RWPE2 (cell line): ENCODE measurements at regions not wholly inside any gene's neighbourhood (a gene's known extent, or its start where the extent isn't known, plus 50 kb on each side); places are given as distances from the start of the nearest gene placed in this dataset.

Experiments used
- ATAC-seq: fragments of 200-7000 bp; cut with Tn5 transposase; 3 replicates; pipeline ENCODE4 v1.9.1; 2021; ENCODE audit warnings: low read depth
- DNase-seq: peaks from one replicate; pipeline ENCODE4 v3.0.0-alpha.2; 2020; ENCODE audit warnings: low spot score
- H3K27ac ChIP-seq: fragments of 450-650 bp; 2 replicates; pipeline ENCODE4 v1.5.1; 2017; ENCODE audit warnings: mild to moderate bottlenecking; ENCODE audit not compliant: poor library complexity, severe bottlenecking
- H3K27me3 ChIP-seq: fragments of 250-450 bp; sonication (Bioruptor Pico); 2 replicates; pipeline ENCODE4 v1.5.1; 2021; ENCODE audit warnings: mild to moderate bottlenecking, moderate library complexity; ENCODE audit not compliant: insufficient read depth, poor library complexity, severe bottlenecking
- H3K36me3 ChIP-seq: fragments of 250-450 bp; sonication (Bioruptor Pico); 2 replicates; pipeline ENCODE4 v1.5.1; 2020; ENCODE audit warnings: low read depth, mild to moderate bottlenecking, moderate library complexity
- H3K4me1 ChIP-seq: fragments of 250-450 bp; sonication (Bioruptor Pico); 2 replicates; pipeline ENCODE4 v1.5.1; 2021; ENCODE audit warnings: mild to moderate bottlenecking, moderate library complexity; ENCODE audit not compliant: insufficient read depth, poor library complexity, severe bottlenecking
- H3K4me3 ChIP-seq: fragments of 250-450 bp; sonication (Bioruptor Pico); 2 replicates; pipeline ENCODE4 v1.5.1; 2021; ENCODE audit warnings: mild to moderate bottlenecking, moderate library complexity; ENCODE audit not compliant: severe bottlenecking
- H3K9me3 ChIP-seq: fragments of 250-450 bp; sonication (Bioruptor Pico); 2 replicates; pipeline ENCODE4 v1.5.1; 2021; ENCODE audit warnings: mild to moderate bottlenecking, moderate library complexity; ENCODE audit not compliant: severe bottlenecking
- TF ChIP-seq, protein P1 (sequence below): fragments of 450-650 bp; IDR thresholded peaks from one replicate; pipeline ENCODE4 v1.5.1; 2017; ENCODE audit warnings: mild to moderate bottlenecking, moderate library complexity; ENCODE audit not compliant: poor library complexity, severe bottlenecking

DNA sequence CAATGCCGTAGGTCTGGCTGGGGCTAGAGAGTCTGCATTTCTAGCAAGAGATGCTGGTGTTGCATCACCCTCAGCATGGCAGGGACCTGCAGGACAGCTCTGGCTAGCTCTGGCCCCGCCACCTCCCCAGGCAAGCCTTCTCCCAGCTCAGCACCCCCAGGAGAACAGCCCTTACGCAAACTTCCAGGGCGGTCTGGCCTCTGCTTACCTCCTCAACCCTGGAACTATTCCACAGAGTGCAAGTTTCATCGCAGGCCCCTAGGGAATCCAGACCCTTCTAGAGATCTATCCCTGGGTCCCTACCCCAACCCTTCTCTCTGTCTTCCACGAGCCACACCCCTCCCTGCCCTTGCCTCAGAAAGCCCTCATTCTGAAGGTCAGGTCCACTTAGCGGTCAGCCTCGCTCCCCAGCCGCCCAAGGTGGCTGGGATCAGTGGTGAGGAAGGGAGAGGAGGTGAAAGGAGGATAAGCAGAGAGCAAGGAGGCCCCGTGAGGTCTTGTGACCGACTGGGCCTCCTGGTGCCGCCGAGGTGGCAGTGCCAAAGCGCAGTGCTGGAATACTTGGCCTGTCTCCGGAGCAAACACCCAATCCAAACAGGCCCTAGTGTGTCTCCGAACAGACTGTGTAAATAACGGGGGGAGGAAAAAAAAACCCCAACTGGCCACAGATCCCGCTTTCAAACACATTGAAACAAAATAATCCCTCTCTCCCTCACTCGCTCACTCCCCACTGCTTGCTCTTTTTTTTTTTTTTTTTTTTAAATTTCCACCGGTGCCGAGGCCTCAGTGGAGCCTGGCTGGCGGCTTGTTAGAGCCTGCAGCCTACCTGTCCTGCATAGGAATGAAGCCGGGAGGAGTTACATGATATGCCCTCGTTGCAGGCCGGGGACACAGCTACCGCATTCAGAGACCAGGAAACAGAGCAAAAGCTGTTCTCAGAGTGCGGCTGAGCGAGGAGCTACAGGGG is 380.9 kb downstream of the SOX9 start:
- Histone ChIP-seq H3K27ac (peak overlapping the region; percentile 86), H3K4me1 (peaks cover 30% of the 10 kb centered on the region), H3K36me3 (peaks cover 3% of the 10 kb centered on the region; the same call in 1 of the 2 replicates), H3K27me3 (no peaks in the 10 kb centered on the region), H3K9me3 (no peaks in the 10 kb centered on the region), H3K4me3 (no peak overlapping the region)
- TF ChIP-seq, protein P1, sequence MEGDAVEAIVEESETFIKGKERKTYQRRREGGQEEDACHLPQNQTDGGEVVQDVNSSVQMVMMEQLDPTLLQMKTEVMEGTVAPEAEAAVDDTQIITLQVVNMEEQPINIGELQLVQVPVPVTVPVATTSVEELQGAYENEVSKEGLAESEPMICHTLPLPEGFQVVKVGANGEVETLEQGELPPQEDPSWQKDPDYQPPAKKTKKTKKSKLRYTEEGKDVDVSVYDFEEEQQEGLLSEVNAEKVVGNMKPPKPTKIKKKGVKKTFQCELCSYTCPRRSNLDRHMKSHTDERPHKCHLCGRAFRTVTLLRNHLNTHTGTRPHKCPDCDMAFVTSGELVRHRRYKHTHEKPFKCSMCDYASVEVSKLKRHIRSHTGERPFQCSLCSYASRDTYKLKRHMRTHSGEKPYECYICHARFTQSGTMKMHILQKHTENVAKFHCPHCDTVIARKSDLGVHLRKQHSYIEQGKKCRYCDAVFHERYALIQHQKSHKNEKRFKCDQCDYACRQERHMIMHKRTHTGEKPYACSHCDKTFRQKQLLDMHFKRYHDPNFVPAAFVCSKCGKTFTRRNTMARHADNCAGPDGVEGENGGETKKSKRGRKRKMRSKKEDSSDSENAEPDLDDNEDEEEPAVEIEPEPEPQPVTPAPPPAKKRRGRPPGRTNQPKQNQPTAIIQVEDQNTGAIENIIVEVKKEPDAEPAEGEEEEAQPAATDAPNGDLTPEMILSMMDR = no peak
- peak; percentile 37 for ATAC-seq
- DNase-seq = no peak

DNA sequence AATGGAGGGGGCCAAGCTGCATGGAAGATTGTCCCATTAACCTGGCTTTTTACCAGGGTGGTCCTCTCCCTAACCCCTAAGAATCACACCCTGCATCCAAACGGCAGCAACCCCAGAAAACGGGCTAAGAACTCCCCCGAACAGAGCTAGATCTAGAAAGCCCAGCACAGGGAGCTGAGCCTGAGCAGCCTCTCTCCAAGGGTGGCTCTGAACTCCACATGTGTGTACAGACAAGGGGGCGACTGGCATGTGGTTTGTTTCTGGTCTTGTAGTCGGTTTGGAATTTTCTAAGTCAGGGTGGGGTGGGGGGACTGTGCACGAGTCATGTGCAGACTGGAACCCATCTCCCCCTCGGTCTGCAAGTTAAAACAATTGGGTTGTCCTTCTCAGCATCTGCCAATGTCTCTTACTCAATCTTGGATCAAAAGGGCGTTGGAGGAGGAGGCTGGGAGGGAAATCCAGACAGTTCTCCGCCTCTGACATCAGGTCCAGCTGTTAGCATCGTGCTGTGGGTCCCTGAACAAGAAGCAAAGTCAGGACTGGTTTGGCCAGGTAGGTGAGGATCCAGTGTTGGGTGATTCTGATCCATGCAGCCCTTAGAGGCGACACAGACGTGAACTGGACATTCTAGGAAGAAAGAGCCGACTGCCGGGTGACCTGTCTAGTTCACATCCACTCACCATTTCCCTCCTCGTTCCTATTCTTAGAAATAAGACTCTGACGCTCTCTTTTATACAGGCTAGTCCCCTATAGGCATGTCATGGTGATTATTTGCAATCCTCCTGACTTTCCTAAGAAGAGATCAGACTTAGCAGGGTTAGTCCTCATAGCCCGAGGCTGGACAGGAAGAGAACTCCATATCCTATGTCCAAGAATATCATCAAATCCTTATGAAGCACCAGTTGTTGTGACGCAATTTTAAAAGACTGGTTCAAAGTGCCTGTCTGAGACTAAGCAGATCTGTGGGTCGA is 381.8 kb downstream of the SOX9 start:
- peak overlapping the region; percentile 86 for H3K27ac ChIP-seq
- ATAC-seq = peak; percentile 78
- no peak overlapping the region for H3K4me3 ChIP-seq
- DNase-seq = no peak
- no peaks in the 10 kb centered on the region for H3K27me3 ChIP-seq
- peaks cover 37% of the 10 kb centered on the region for H3K4me1 ChIP-seq
- peaks cover 3% of the 10 kb centered on the region; the same call in 1 of the 2 replicates for H3K36me3 ChIP-seq
- TF ChIP-seq, protein P1 = no peak
- H3K9me3 ChIP-seq = no peaks in the 10 kb centered on the region

DNA sequence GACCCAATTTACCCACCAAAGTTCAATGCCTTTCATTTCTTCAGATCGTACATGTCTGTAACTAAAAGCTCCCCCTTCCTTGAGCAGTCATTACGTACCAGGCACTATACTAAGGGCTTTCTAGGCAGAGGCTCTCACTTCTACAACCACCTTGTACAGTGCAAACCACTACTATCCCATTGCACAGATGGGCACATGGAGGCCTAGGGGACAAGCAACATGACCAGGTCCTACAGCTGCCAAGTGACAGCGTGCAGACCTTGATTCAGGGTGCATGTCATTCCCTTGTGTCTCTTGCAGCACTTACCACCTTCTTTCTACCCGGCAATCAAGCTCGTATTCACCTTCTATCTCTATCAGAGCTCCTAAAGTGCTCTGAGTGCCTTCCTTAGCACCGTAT is 382.7 kb downstream of the SOX9 start:
- Histone ChIP-seq H3K9me3 (no peaks in the 10 kb centered on the region), H3K27ac (peak overlapping the region; percentile 86), H3K36me3 (peaks cover 3% of the 10 kb centered on the region; the same call in 1 of the 2 replicates)

DNA sequence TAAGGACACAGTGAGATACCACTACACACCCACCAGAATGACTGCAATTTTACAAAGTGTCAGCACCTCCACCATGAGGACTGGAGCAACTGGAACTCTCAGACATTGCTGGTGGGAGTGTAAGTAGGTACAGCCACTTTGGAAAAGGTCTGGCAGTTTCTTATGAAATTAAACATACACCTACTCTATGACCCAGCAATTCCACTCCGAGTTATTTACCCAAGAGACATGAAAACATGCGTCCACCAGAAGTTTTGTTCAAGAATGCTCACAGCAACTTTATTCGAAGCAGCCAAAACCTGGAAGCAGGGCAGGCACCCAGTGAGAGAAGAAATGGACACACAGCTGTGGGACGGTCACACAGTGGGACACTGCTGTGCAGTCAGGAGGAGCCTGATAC is 384.0 kb downstream of the SOX9 start:
- H3K4me3 ChIP-seq = no peak overlapping the region
- no peaks in the 10 kb centered on the region for H3K27me3 ChIP-seq
- no peaks in the 10 kb centered on the region for H3K9me3 ChIP-seq
- TF ChIP-seq, protein P1 = no peak
- DNase-seq (no peak), ATAC-seq (no peak)
- H3K36me3 ChIP-seq = peaks cover 3% of the 10 kb centered on the region; the same call in 1 of the 2 replicates
- peak overlapping the region; percentile 86 for H3K27ac ChIP-seq
- H3K4me1 ChIP-seq = peaks cover 42% of the 10 kb centered on the region

More for the DNA sequence above, 382.7 kb downstream of the SOX9 start:
- Histone ChIP-seq H3K27me3 (no peaks in the 10 kb centered on the region), H3K4me1 (peaks cover 42% of the 10 kb centered on the region), H3K4me3 (no peak overlapping the region)
- ATAC-seq = no peak
- no peak for DNase-seq
- TF ChIP-seq, protein P1 = no peak
